ENCODE measurements at regions not wholly inside any gene's neighbourhood (a gene's known extent, or its start where the extent isn't known, plus 50 kb on each side); places are given as distances from the start of the nearest gene placed in this dataset.

DNA sequence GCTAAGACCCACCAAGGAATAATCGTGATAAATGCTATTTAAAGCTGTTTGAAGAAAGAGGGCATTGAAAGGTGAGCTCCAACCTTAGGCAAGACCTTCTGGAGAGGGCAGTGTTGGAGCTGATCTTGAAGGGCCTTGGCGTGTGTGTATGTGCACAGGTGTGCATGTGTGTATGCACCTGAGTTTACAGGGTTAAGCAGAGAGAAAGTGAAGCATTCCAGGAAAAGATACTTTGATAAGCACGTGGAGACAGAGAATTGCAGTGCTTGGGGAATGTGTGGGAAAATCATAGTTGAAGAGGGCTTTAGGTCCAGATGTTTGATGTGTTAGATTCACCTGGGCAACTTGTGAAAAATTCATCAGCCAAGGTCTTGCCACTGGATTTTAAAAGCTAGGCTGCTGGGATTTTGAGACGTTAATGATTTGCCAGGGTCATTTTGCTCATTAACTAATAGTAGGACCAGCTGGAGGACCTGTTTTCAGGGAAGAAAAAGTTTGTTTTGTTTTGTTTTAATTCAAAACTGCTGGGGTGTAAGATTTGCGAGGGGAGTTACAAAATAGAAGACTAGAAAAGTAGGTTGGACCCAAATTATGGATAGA is 78.3 kb upstream of the ANKRD55 start:
- TF ChIP-seq, protein P1, sequence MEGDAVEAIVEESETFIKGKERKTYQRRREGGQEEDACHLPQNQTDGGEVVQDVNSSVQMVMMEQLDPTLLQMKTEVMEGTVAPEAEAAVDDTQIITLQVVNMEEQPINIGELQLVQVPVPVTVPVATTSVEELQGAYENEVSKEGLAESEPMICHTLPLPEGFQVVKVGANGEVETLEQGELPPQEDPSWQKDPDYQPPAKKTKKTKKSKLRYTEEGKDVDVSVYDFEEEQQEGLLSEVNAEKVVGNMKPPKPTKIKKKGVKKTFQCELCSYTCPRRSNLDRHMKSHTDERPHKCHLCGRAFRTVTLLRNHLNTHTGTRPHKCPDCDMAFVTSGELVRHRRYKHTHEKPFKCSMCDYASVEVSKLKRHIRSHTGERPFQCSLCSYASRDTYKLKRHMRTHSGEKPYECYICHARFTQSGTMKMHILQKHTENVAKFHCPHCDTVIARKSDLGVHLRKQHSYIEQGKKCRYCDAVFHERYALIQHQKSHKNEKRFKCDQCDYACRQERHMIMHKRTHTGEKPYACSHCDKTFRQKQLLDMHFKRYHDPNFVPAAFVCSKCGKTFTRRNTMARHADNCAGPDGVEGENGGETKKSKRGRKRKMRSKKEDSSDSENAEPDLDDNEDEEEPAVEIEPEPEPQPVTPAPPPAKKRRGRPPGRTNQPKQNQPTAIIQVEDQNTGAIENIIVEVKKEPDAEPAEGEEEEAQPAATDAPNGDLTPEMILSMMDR (IDR thresholded peaks at IDR 0.05) = no peak
- H3K4me1 ChIP-seq = peaks cover 0 to 8% of the 10 kb centered on the region in 2 donors
- intact Hi-C loops (cut with DNase I) = no loop called here
- DNase-seq (no peak), ATAC-seq (no peak)
- H3K27me3 ChIP-seq = no peaks in the 10 kb centered on the region
- no peak overlapping the region for H3K27ac ChIP-seq
- H3K36me3 ChIP-seq = no peaks in the 10 kb centered on the region
- peaks cover 0 to 3% of the 10 kb centered on the region in 2 donors for H3K9me3 ChIP-seq
- H3K4me3 ChIP-seq = no peak overlapping the region

DNA sequence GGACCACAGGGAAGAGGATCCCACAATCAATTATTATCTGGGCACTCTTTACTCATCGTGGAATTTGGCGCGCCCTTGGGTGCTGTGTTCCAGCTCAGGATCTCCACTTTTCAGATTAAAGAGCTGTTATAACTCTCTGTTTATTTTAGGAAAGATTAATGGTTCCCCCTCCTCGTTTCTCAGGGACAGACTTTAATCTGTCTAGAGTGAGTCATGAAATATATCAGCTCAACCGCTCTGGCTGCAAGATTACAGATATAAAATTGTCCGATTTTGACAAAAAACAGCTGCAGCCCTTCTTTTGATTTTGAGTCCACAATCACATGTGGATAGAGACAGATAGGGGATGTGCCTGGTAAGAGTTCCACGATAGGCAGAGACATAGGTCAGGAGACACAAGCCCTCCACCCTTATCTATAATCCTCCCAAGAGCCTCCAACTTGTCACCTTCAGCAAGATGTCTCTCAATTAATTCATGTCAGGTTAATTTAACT is 77.6 kb upstream of the ANKRD55 start:
- peaks cover 0 to 6% of the 10 kb centered on the region in 2 donors for H3K9me3 ChIP-seq
- intact Hi-C loops (cut with DNase I) = no loop called here
- ATAC-seq (peak; percentile 37), DNase-seq (peak in 1 of 4 donors; percentile 48)
- H3K36me3 ChIP-seq = no peaks in the 10 kb centered on the region
- no peaks in the 10 kb centered on the region for H3K27me3 ChIP-seq
- peaks cover 0 to 8% of the 10 kb centered on the region in 2 donors for H3K4me1 ChIP-seq
- no peak overlapping the region for H3K4me3 ChIP-seq
- TF ChIP-seq, protein P1 (IDR thresholded peaks at IDR 0.05) = no peak
- H3K27ac ChIP-seq = no peak overlapping the region

GRCh38 chr5:56309262-56309826 is 76.2 kb upstream of the ANKRD55 start:
- intact Hi-C loops (cut with DNase I) = no loop called here
- H3K9me3 ChIP-seq = peaks cover 0 to 6% of the 10 kb centered on the region in 2 donors
- TF ChIP-seq, protein P1 (IDR thresholded peaks at IDR 0.05) = no peak
- DNase-seq (no peak), ATAC-seq (no peak)
- H3K27me3 ChIP-seq = no peaks in the 10 kb centered on the region
- peaks cover 0 to 8% of the 10 kb centered on the region in 2 donors for H3K4me1 ChIP-seq
- H3K27ac ChIP-seq = no peak overlapping the region
- H3K36me3 ChIP-seq = no peaks in the 10 kb centered on the region
- no peak overlapping the region for H3K4me3 ChIP-seq

DNA sequence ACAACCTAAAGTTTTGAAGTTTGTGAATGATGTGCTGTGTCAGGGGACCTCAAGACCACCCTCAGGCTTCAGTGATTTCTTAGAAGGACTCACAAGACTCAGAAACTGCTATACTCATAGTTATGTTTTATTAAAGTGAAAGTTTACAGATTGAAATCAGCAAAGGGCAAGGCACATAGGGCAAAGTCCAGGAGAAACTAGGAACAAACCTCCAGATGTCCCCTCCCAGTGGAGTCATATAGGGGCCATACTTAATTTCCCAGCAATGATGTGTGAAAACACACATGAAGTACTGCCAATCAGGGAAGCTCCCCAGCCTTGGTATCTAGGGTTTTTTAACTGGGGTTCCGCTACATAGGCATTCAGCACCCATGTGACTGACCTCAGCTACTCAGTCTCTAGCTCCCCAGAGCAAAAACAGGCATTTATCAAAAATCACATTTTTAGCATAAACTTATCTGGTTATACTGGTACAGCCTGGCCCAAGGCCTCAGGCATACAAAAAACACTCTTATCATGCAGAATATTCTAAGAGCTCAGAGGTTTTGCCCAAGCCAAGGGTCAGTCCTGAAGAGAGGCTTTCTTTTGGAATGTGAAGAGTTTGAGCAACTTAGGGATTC is 74.7 kb upstream of the ANKRD55 start:
- DNase-seq (no peak), ATAC-seq (no peak)
- Histone ChIP-seq H3K4me1 (peaks cover 0 to 8% of the 10 kb centered on the region in 2 donors), H3K27me3 (no peaks in the 10 kb centered on the region), H3K36me3 (no peaks in the 10 kb centered on the region), H3K9me3 (peaks cover 0 to 6% of the 10 kb centered on the region in 2 donors), H3K4me3 (no peak overlapping the region), H3K27ac (no peak overlapping the region)
- TF ChIP-seq, protein P1 (IDR thresholded peaks at IDR 0.05) = no peak
- intact Hi-C loops (cut with DNase I) = no loop called here

DNA sequence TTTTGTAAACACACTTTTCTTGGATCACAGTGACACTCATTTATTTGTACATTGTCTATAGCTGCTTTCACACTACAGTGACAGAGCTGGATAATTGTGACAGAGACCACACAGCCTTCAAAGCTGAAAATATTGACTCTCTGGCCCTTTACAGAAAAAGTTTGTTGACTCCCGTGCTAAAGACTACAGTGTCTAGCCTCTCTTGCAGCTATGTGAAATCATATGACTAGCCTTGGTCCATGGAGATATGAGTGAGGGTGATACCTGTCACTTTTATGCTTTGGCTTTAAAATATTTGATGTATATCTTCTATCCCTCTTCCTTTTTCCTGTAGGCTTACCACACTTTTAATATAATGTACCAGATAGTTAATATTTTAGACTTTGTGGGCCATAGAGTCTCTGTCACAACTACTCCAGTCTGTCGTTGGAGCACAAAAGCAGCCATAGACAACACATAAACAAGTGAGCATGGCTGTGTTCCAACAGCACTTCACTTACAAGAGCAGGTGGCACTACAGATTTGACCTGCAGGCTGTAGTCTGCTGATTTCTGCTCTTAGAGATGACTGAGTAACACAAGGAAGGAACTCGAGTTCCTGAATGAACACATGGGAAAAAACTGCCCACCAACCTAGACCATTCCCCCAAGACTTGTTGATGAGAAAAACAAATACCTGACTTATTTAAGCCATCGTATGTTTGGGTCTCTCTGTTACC is 73.5 kb upstream of the ANKRD55 start:
- TF ChIP-seq, protein P1 (IDR thresholded peaks at IDR 0.05) = no peak
- peak; percentile 32 for ATAC-seq

More for the DNA sequence above, 73.5 kb upstream of the ANKRD55 start:
- H3K9me3 ChIP-seq = peaks cover 0 to 6% of the 10 kb centered on the region in 2 donors
- no peaks in the 10 kb centered on the region for H3K27me3 ChIP-seq
- intact Hi-C loops (cut with DNase I) = no loop called here
- peaks cover 0 to 8% of the 10 kb centered on the region in 2 donors for H3K4me1 ChIP-seq
- no peaks in the 10 kb centered on the region for H3K36me3 ChIP-seq
- DNase-seq = no peak
- no peak overlapping the region for H3K4me3 ChIP-seq
- H3K27ac ChIP-seq = no peak overlapping the region

All from left lung (tissue), 4 donors.